SK-N-SH (cell line): ENCODE measurements at regions not wholly inside any gene's neighbourhood (a gene's known extent, or its start where the extent isn't known, plus 50 kb on each side); places are given as distances from the start of the nearest gene placed in this dataset.

Experiments
- CTCF ChIA-PET: fragments of 300-600, 350-600 bp; formaldehyde crosslinking; extraction: SDS; loops from one replicate; lab custom pipeline; 2021; lab: Yijun Ruan, JAX
- POLR2A ChIA-PET: fragments of 350-600 bp; sonication (Branson Sonifier 250); formaldehyde crosslinking; extraction: SDS; loops from one replicate; lab custom pipeline; 2020; ENCODE audit warnings: antibody characterized with exemption, inconsistent platforms; lab: Yijun Ruan, JAX
- DNase-seq: peaks from one replicate; pipeline ENCODE4 v3.0.0; 2012
- H2AFZ ChIP-seq: fragments of 200-600 bp; sonication (generic); 2 replicates; pipeline ENCODE4 v1.8.1; 2016; ENCODE audit warnings: antibody characterized with exemption, mild to moderate bottlenecking, low read depth
- H3F3A ChIP-seq: fragments of 200-600 bp; sonication (generic); replicated peaks from 2 replicates; pipeline ENCODE3; 2016; ENCODE audit warnings: antibody characterized with exemption, mild to moderate bottlenecking; ENCODE audit not compliant: insufficient read depth
- H3K27ac ChIP-seq, 2 experiments: fragments of 200-500 bp in 1 of 2; fragments of 200-600 bp in 1 of 2; sonication (Bioruptor generic) in 1 of 2; sonication (generic), shearing (Covaris generic) in 1 of 2; 2 replicates each; pipeline versions ENCODE4 v1.5.1 to v1.6.1; 2014 to 2016; ENCODE audit warnings: low read depth in 2 of 2, inconsistent platforms in 1 of 2, low read length in 1 of 2, mild to moderate bottlenecking in 1 of 2, mixed read lengths in 1 of 2
- H3K27me3 ChIP-seq: fragments of 200-600 bp; sonication (generic), shearing (Covaris generic); 2 replicates; pipeline ENCODE4 v1.6.1; 2016; ENCODE audit warnings: mixed run types; ENCODE audit not compliant: insufficient read depth
- H3K36me3 ChIP-seq, 2 experiments: fragments of 200-500 bp in 1 of 2; fragments of 200-600 bp in 1 of 2; sonication (Bioruptor generic) in 1 of 2; sonication (generic) in 1 of 2; replicated peaks in 1 of 2; 2 replicates each; pipeline versions ENCODE3 to v1.5.1; 2014 to 2016; ENCODE audit warnings: low read length in 1 of 2, mild to moderate bottlenecking in 1 of 2; ENCODE audit not compliant: insufficient read depth in 2 of 2, control insufficient read depth in 1 of 2
- H3K4me1 ChIP-seq, 2 experiments: fragments of 200-500 bp in 1 of 2; fragments of 200-600 bp in 1 of 2; sonication (Bioruptor generic) in 1 of 2; sonication (generic), shearing (Covaris generic) in 1 of 2; 2 replicates each; pipeline versions ENCODE4 v1.5.1 to v1.6.1; 2014 to 2016; ENCODE audit warnings: low read depth in 1 of 2, low read length in 1 of 2, mixed run types in 1 of 2; ENCODE audit not compliant: insufficient read depth in 2 of 2, control insufficient read depth in 1 of 2
- H3K4me2 ChIP-seq: fragments of 200-600 bp; sonication (generic), shearing (Covaris generic); 2 replicates; pipeline ENCODE4 v1.6.1; 2017; ENCODE audit warnings: mixed run types
- H3K4me3 ChIP-seq, 2 experiments: fragments of 200-500 bp in 1 of 2; fragments of 200-600 bp in 1 of 2; sonication (Bioruptor generic) in 1 of 2; sonication (generic), shearing (Covaris generic) in 1 of 2; 2 replicates each; pipeline versions ENCODE4 v1.5.1 to v1.8.1; 2014 to 2016; ENCODE audit warnings: low read depth in 2 of 2, inconsistent platforms in 1 of 2, low read length in 1 of 2, mild to moderate bottlenecking in 1 of 2, mixed read lengths in 1 of 2, moderate library complexity in 1 of 2
- H3K79me2 ChIP-seq: fragments of 200-600 bp; sonication (generic); 2 replicates; pipeline ENCODE4 v1.8.1; 2017; ENCODE audit warnings: mild to moderate bottlenecking; ENCODE audit not compliant: insufficient read depth
- H3K9ac ChIP-seq: fragments of 200-600 bp; sonication (generic); 2 replicates; pipeline ENCODE4 v1.6.1; 2017; ENCODE audit warnings: mixed run types
- H3K9me2 ChIP-seq: fragments of 200-600 bp; sonication (generic); 2 replicates; pipeline ENCODE4 v1.6.1; 2017; ENCODE audit warnings: mixed run types
- H3K9me3 ChIP-seq: fragments of 200-600 bp; sonication (generic); 2 replicates; pipeline ENCODE4 v1.6.1; 2017; ENCODE audit warnings: mixed run types, mild to moderate bottlenecking, moderate library complexity
- H4K20me1 ChIP-seq: fragments of 200-600 bp; sonication (generic); 2 replicates; pipeline ENCODE4 v1.6.1; 2017; ENCODE audit warnings: mild to moderate bottlenecking, mixed run types; ENCODE audit not compliant: insufficient read depth
- EP300 ChIP-seq, 2 experiments: IDR thresholded peaks; 2 replicates each; pipeline versions ENCODE4 v1.4.0 to v1.6.1; 2012; ENCODE audit warnings: borderline replicate concordance in 1 of 2, low read depth in 1 of 2, low read length in 1 of 2
- FOSL2 ChIP-seq: IDR thresholded peaks from 2 replicates; pipeline ENCODE4 v1.4.0; 2012; ENCODE audit warnings: low read depth, mild to moderate bottlenecking, moderate library complexity, borderline replicate concordance
- FOXM1 ChIP-seq: IDR thresholded peaks from 2 replicates; pipeline ENCODE4 v1.4.0; 2012; ENCODE audit warnings: low read depth, mild to moderate bottlenecking
- GABPA ChIP-seq: IDR thresholded peaks from 2 replicates; pipeline ENCODE4 v1.4.0; 2012; ENCODE audit warnings: low read depth, mild to moderate bottlenecking
- GATA2 ChIP-seq: sonication (generic); formaldehyde crosslinking; IDR thresholded peaks from 2 replicates; pipeline ENCODE4 v1.5.0; 2020; ENCODE audit warnings: mild to moderate bottlenecking, missing genetic modification reagents
- JUND ChIP-seq: IDR thresholded peaks from 2 replicates; pipeline ENCODE4 v1.4.0; 2012
- MEF2A ChIP-seq: IDR thresholded peaks from 2 replicates; pipeline ENCODE4 v1.4.0; 2012; ENCODE audit warnings: low read depth, borderline replicate concordance
- NFIC ChIP-seq: IDR thresholded peaks from 2 replicates; pipeline ENCODE4 v1.4.0; 2012; ENCODE audit warnings: borderline replicate concordance
- POLR2AphosphoS5 ChIP-seq: IDR thresholded peaks from 2 replicates; pipeline ENCODE4 v1.6.1; 2012; ENCODE audit warnings: low read depth, low read length
- REST ChIP-seq: IDR thresholded peaks from 2 replicates; pipeline ENCODE4 v1.6.1; 2012; ENCODE audit warnings: mild to moderate bottlenecking, low read depth, low read length, moderate library complexity
- RFX5 ChIP-seq: IDR thresholded peaks from 2 replicates; pipeline ENCODE4 v1.6.1; 2012; ENCODE audit warnings: mild to moderate bottlenecking, improper control_type of control experiment, low read length
- SIN3A ChIP-seq: IDR thresholded peaks from 2 replicates; pipeline ENCODE4 v1.6.1; 2012; ENCODE audit warnings: low read depth, mild to moderate bottlenecking, low read length, moderate library complexity, borderline replicate concordance
- TAF1 ChIP-seq: IDR thresholded peaks from 2 replicates; pipeline ENCODE4 v1.6.1; 2012; ENCODE audit warnings: low read depth, mild to moderate bottlenecking, low read length, moderate library complexity, borderline replicate concordance
- TCF12 ChIP-seq: IDR thresholded peaks from 2 replicates; pipeline ENCODE4 v1.4.0; 2012
- TEAD4 ChIP-seq: IDR thresholded peaks from 2 replicates; pipeline ENCODE4 v1.4.0; 2012; ENCODE audit warnings: mild to moderate bottlenecking, borderline replicate concordance; ENCODE audit not compliant: insufficient read depth
- YY1 ChIP-seq: IDR thresholded peaks from 2 replicates; pipeline ENCODE4 v1.4.0; 2012; ENCODE audit warnings: low read depth, mild to moderate bottlenecking
- WGBS: methylation state at CpG from one replicate; pipeline ENCODE4 v1.1.6; 2017; ENCODE audit warnings: low lambda C conversion rate; 5-methylcytosine and 5-hydroxymethylcytosine counted together
- TF ChIP-seq, protein P1 (sequence below): fragments of 200-600 bp; sonication (generic); IDR thresholded peaks from 2 replicates; pipeline ENCODE4 v1.6.1; 2017; ENCODE audit warnings: antibody characterized with exemption, mild to moderate bottlenecking, moderate library complexity
- TF ChIP-seq, protein P2 (sequence below): IDR thresholded peaks from 2 replicates; pipeline ENCODE4; 2012
- TF ChIP-seq, protein P3 (sequence below): IDR thresholded peaks from 2 replicates; pipeline ENCODE4 v1.4.0; 2012; ENCODE audit warnings: low read depth, borderline replicate concordance

DNA sequence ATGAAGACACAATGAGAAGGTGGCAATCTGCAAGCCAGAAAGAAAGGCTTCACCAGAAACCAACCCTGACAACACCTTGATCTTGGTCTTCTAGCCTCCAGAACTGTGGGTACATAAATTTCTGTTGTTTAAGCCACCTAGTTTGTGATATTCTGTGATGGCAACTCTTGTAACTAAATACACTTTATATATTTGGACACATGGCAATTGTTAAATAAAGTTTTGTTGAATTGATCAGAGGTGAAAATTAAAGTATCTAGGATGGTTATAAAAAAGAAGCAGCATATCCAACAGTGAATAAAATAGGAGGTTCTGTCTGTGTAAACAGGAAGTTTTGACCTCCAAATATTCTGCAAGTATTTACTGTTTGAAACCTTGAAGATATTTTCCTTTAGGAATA, 516.3 kb downstream of the SOX5 start:
- Histone ChIP-seq H3K9me3 (no peaks in the 10 kb centered on the region; the same call in 1 of the 2 replicates), H3K4me3 (no peak overlapping the region), H3F3A (no peaks in the 10 kb centered on the region), H2AFZ (no peak overlapping the region), H3K79me2 (no peaks in the 10 kb centered on the region), H4K20me1 (no peaks in the 10 kb centered on the region), H3K4me2 (no peak overlapping the region), H3K27ac (no peak overlapping the region), H3K9ac (no peak overlapping the region), H3K4me1 (no peaks in the 10 kb centered on the region), H3K9me2 (no peaks in the 10 kb centered on the region), H3K36me3 (no peaks in the 10 kb centered on the region), H3K27me3 (no peaks in the 10 kb centered on the region)
- CTCF ChIA-PET = interaction anchor here (1.5 kb wide), 1 partner anchor 229 kb away, joined by 4 read pairs; no protein-coding TSS in a partner anchor
- POLR2A ChIA-PET = no interaction called here
- no peak for TF ChIP-seq JUND
- no peak for TF ChIP-seq MEF2A
- DNase-seq = no peak

GRCh38 chr12:23434154-23434553, 515.3 kb downstream of the SOX5 start:
- Histone ChIP-seq H3K9me2 (no peaks in the 10 kb centered on the region), H3K79me2 (no peaks in the 10 kb centered on the region), H3K9ac (no peak overlapping the region), H3K4me2 (no peak overlapping the region), H2AFZ (no peak overlapping the region), H3K36me3 (no peaks in the 10 kb centered on the region), H3K4me1 (no peaks in the 10 kb centered on the region), H3K9me3 (no peaks in the 10 kb centered on the region; the same call in 1 of the 2 replicates), H3K27ac (no peak overlapping the region), H4K20me1 (no peaks in the 10 kb centered on the region), H3K27me3 (no peaks in the 10 kb centered on the region), H3F3A (no peaks in the 10 kb centered on the region), H3K4me3 (no peak overlapping the region)
- 34% methylated on average over 2 of the region's 2 CpGs for WGBS
- ChIA-PET CTCF (no interaction called here), POLR2A (no interaction called here)
- DNase-seq = no peak
- TF ChIP-seq NFIC (no peak), GABPA (no peak), REST (no peak), EP300 (IDR thresholded peaks at IDR 0.05; ENCODE audit: borderline replicate concordance in 1 of 2, low read depth in 1 of 2, low read length in 1 of 2) (no peak), TEAD4 (no peak), JUND (no peak), FOSL2 (no peak), POLR2AphosphoS5 (no peak), RFX5 (no peak), TAF1 (no peak), SIN3A (no peak), FOXM1 (no peak), GATA2 (CRISPR knock-in tag) (no peak), YY1 (no peak), TCF12 (no peak)
- TF ChIP-seq, protein P1, sequence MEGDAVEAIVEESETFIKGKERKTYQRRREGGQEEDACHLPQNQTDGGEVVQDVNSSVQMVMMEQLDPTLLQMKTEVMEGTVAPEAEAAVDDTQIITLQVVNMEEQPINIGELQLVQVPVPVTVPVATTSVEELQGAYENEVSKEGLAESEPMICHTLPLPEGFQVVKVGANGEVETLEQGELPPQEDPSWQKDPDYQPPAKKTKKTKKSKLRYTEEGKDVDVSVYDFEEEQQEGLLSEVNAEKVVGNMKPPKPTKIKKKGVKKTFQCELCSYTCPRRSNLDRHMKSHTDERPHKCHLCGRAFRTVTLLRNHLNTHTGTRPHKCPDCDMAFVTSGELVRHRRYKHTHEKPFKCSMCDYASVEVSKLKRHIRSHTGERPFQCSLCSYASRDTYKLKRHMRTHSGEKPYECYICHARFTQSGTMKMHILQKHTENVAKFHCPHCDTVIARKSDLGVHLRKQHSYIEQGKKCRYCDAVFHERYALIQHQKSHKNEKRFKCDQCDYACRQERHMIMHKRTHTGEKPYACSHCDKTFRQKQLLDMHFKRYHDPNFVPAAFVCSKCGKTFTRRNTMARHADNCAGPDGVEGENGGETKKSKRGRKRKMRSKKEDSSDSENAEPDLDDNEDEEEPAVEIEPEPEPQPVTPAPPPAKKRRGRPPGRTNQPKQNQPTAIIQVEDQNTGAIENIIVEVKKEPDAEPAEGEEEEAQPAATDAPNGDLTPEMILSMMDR = no peak
- TF ChIP-seq, protein P2, sequence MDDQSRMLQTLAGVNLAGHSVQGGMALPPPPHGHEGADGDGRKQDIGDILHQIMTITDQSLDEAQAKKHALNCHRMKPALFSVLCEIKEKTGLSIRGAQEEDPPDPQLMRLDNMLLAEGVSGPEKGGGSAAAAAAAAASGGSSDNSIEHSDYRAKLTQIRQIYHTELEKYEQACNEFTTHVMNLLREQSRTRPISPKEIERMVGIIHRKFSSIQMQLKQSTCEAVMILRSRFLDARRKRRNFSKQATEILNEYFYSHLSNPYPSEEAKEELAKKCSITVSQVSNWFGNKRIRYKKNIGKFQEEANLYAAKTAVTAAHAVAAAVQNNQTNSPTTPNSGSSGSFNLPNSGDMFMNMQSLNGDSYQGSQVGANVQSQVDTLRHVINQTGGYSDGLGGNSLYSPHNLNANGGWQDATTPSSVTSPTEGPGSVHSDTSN = no peak
- TF ChIP-seq, protein P3, sequence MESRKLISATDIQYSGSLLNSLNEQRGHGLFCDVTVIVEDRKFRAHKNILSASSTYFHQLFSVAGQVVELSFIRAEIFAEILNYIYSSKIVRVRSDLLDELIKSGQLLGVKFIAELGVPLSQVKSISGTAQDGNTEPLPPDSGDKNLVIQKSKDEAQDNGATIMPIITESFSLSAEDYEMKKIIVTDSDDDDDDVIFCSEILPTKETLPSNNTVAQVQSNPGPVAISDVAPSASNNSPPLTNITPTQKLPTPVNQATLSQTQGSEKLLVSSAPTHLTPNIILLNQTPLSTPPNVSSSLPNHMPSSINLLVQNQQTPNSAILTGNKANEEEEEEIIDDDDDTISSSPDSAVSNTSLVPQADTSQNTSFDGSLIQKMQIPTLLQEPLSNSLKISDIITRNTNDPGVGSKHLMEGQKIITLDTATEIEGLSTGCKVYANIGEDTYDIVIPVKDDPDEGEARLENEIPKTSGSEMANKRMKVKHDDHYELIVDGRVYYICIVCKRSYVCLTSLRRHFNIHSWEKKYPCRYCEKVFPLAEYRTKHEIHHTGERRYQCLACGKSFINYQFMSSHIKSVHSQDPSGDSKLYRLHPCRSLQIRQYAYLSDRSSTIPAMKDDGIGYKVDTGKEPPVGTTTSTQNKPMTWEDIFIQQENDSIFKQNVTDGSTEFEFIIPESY = no peak
